Gastroesophageal sphincter (tissue), 3 donors: ENCODE measurements at regions not wholly inside any gene's neighbourhood (a gene's known extent, or its start where the extent isn't known, plus 50 kb on each side); places are given as distances from the start of the nearest gene placed in this dataset.

Source experiments
- EP300 ChIP-seq: sonication (generic); formaldehyde crosslinking; IDR thresholded peaks from one replicate; pipeline ENCODE4 v1.6.1; 2017; ENCODE audit warnings: antibody characterized with exemption, mild to moderate bottlenecking
- POLR2A ChIP-seq, 2 donors: fragments of 450-650 bp; IDR thresholded peaks; one replicate each; pipeline ENCODE4 v1.6.1; 2017; ENCODE audit warnings: antibody characterized with exemption in 2 of 2, mild to moderate bottlenecking in 2 of 2, moderate library complexity in 1 of 2
- TF ChIP-seq, protein P1 (sequence below), 4 experiments: fragments of 200-600 bp in 2 of 4; fragments of 450-650 bp in 2 of 4; sonication (generic) in 1 of 4; IDR thresholded peaks; one replicate each; pipeline ENCODE4 v1.5.1; 2017 to 2019; ENCODE audit warnings: antibody characterized with exemption in 4 of 4, mild to moderate bottlenecking in 2 of 4, moderate library complexity in 2 of 4

GRCh38 chr2:211026109-211026508 is 469.7 kb downstream of the CPS1 start:
- TF ChIP-seq EP300: no peak
- TF ChIP-seq, protein P1, sequence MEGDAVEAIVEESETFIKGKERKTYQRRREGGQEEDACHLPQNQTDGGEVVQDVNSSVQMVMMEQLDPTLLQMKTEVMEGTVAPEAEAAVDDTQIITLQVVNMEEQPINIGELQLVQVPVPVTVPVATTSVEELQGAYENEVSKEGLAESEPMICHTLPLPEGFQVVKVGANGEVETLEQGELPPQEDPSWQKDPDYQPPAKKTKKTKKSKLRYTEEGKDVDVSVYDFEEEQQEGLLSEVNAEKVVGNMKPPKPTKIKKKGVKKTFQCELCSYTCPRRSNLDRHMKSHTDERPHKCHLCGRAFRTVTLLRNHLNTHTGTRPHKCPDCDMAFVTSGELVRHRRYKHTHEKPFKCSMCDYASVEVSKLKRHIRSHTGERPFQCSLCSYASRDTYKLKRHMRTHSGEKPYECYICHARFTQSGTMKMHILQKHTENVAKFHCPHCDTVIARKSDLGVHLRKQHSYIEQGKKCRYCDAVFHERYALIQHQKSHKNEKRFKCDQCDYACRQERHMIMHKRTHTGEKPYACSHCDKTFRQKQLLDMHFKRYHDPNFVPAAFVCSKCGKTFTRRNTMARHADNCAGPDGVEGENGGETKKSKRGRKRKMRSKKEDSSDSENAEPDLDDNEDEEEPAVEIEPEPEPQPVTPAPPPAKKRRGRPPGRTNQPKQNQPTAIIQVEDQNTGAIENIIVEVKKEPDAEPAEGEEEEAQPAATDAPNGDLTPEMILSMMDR (IDR thresholded peaks at IDR 0.05): no peak
- TF ChIP-seq POLR2A (IDR thresholded peaks at IDR 0.05): no peak
